ENCODE measurements at regions not wholly inside any gene's neighbourhood (a gene's known extent, or its start where the extent isn't known, plus 50 kb on each side); places are given as distances from the start of the nearest gene placed in this dataset.
A peak's percentile ranks its signal among the peaks of the same experiment; 100 is the strongest.

- no peak for DNase-seq
Measured at GRCh38 chr9:86470326-86470725, 116.1 kb upstream of the TUT7 start.

GRCh38 chr9:86469476-86470250 is 115.5 kb upstream of the TUT7 start:
- DNase-seq = no peak

DNA sequence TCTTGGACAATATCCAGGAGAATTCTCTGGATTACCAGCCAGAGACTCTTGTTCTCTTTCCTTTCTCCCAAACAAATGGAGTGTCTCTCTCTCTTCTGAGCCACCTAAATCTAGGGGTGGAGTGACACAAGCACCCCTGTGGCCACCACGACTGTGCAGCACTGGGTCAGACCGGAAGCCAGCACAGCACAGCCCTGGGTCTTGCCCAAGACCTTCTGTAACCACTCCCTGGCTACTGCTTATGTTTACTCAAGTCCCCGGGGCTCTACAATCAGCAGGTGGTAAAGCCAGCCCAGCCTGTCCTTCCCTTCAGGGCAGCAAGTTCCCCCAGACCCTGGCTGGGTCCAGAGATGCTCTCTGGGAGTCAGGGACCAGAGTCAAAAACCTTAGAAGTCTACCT is 110.0 kb upstream of the TUT7 start:
- DNase-seq = no peak

DNA sequence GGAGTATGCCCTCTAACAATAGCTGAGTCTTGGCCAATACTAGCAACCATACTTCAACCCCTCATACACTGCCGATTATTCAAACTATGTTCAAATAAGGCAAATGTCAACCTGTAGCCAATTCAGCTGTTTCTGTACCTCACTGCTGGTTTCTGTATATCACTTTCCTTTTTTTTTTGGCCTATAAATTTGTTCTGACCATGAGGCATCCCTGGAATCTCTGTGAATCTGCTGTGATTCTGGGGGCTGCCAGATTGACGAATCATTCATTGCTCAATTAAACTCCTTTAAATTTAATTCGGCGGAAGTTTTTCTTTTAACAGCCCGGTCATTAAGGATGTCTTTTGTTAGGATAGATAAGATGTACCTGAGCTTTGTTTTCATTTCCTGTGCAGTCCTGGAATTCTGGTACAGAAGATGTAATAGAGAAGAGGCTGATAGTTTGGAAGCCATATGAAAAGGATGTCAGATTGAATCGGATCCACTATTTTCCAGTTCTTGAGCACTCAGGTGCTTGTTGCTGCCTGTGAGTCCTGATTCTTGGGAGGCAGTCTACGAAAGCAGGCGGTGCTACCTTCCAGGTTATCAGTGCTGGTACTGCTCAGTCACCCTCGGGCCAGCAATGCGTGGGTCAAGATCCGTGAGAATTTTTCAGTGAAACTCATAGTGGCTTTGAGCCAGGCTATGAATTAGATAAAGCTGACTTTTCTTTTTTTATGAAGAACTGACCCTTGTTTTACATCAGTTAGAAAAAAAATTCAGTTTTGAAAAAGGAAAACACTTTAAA is 106.2 kb upstream of the TUT7 start:
- DNase-seq = no peak

- no peak for DNase-seq
Measured at GRCh38 chr9:86459599-86460155, 105.5 kb upstream of the TUT7 start.

DNA sequence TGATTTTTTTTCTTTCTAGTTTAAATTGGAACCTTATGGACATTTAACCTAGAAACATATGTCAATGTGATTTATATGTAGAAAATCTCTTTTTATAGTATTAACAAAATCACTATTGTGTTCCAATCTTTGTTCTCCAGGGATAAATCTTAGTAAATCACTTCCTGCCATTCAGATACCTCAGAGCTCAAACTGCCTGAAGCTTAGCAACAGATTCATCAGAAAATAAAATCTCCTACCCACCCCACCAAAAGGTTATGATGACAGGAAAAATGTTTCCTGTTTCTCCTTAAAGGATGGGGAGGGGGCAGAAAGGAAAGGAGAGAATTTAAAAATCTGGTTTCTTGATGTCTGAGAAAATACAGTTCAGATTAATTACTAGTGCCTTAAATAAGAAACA is 105.0 kb upstream of the TUT7 start:
- no peak for DNase-seq

- no peak for DNase-seq
Measured at GRCh38 chr9:86458191-86458855, 104.1 kb upstream of the TUT7 start.

- DNase-seq = no peak
Measured at GRCh38 chr9:86456416-86456815, 102.2 kb upstream of the TUT7 start.

- DNase-seq = no peak
Measured at GRCh38 chr9:86454701-86455615, 100.7 kb upstream of the TUT7 start.

GRCh38 chr9:86452201-86452828 is 98.1 kb upstream of the TUT7 start:
- no peak for DNase-seq

- DNase-seq = no peak
Measured at GRCh38 chr9:86449246-86449645, 95.0 kb upstream of the TUT7 start.

- no peak for DNase-seq
Measured at GRCh38 chr9:86445671-86446070, 91.5 kb upstream of the TUT7 start.

GRCh38 chr9:86443992-86444391 is 89.8 kb upstream of the TUT7 start:
- DNase-seq = no peak

- peak in 1 of 2 donors; percentile 61 for DNase-seq
Measured at GRCh38 chr9:86434039-86434726, 80.0 kb upstream of the TUT7 start.

- no peak for DNase-seq
Measured at GRCh38 chr9:86424251-86424891, 70.2 kb upstream of the TUT7 start.

DNA sequence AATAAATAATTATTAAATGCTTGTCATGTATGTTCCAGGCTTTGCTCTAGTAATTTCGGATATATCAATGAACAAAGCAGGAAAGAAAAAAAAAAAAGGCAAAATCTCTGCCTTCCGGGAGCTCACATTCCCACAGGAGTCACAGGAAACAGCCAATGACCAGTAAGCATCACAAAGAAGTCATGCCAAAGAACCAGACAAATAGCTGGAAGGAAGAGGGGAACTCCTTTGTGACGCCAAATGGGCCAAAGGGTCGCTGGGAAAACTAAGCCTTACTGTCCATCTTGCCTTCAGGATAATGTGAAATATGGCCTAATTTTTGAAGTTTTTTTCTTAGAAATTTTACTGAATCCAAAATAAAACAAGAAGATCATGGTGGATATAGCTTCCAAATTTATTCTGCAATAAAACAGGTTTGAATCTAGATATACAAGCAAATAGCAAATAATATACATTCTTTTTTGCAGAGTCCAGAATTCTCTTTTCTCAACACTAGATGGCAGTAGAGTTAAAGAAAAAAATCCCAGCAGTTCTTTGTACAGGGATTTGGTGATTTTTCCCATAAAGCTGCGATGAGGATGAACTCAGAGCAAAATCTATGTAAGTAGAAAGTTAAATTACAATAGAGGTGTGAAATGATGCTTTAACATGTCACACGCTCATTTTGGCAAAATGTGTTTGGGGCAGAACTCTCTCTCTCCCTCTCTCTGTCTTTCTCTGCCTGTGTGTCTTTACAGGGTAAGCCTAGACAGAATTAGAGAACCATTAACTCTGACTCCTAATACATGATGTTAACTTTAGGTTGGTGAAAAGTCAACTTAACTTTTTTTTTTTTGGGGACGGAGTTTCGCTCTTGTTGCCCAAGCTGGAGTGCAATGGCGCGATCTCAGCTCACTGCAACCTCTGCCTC is 60.0 kb upstream of the TUT7 start:
- DNase-seq = peak in 1 of 2 donors; percentile 53

DNA sequence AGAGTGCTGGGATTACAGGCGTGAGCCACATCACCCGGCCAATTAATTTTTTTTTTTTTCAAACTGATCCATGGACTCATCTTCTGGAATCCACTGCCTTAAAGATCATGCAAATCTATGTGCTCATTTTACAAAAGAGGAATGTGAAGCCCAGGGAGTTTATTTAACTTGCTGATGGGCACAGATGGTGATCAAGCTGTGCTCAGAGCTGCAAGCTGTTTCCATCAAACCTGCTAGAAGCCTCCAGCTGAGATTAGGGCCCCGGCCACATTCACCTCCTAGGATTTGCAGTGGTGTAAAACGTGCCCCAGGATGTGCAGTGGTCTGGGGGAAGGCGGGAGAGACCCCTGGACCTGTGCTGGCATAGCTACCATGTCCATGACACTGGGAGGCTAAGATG is 56.1 kb upstream of the TUT7 start:
- DNase-seq = no peak

DNA sequence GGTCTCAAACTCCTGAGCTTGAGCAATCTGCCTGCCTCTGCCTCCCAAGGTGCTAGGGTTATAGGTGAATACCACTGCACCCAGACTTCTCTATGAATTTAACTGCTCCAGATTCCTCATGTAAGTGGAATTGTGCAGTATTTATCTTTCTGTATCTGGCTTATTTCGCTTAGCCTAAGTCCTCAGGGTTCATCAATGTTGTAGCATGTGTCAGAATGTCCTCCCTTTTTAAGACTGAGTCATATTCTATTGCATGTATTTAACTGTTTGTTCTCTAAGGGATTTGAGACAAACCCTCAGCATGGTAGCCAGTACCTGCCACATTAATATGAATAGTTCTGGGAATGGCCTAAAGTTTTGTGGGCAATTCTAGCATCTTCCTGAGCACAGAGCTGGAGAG is 53.9 kb upstream of the TUT7 start:
- DNase-seq = no peak

- no peak for DNase-seq
Measured at GRCh38 chr9:86407022-86407421, 52.8 kb upstream of the TUT7 start.

- no peak for DNase-seq
Measured at GRCh38 chr9:86406366-86406765, 52.2 kb upstream of the TUT7 start.

Measured in hippocampal formation (tissue), 2 donors.